ENCODE measurements at regions not wholly inside any gene's neighbourhood (a gene's known extent, or its start where the extent isn't known, plus 50 kb on each side); places are given as distances from the start of the nearest gene placed in this dataset.

DNA sequence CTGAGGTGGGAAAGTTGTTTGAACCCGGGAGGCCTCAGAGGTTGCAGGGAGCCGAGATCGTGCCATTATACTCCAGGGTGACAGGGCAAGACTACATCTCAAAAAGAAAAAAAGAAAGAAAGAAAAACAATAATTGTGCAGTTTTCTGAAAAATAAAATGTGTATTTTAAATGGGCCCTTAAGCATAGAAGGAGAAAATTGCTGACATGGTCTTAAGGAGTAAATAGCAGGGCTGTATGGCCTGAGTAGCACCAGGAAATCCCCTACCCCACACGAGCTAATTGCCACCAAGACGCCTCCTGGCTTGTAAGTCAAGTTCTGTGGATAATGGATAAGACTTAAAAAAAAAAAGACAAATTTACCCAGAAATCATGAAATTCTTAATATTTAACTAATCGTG lies 271.4 kb upstream of the NCKAP5 start:
- no peak for DNase-seq (ENCODE audit: low read depth in 2 of 2)

DNA sequence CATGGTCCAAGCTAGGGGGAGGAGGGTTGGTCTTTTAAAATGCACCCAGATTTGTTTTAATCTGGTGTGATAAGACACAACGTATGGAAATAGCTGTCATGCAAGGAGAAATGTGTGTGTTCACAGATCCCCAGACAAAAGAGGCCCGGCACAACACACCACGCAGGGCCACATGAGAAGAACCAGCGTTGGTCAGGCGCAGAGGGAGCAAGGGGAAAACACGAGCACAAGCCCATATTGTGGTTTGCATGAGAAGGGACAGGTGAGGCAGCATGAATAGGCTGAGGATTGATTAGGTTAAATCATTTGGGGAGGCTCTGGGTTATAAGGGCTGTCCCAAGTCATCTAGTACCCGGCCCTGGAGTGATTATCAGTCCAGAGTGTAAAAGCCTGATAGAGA lies 272.5 kb upstream of the NCKAP5 start:
- no peak for DNase-seq (ENCODE audit: low read depth in 2 of 2)

GRCh38 chr2:133841900-133842299 lies 273.6 kb upstream of the NCKAP5 start:
- DNase-seq (ENCODE audit: low read depth in 2 of 2), result no peak

GRCh38 chr2:133842446-133842845 lies 274.2 kb upstream of the NCKAP5 start:
- no peak for DNase-seq (ENCODE audit: low read depth in 2 of 2)

DNA sequence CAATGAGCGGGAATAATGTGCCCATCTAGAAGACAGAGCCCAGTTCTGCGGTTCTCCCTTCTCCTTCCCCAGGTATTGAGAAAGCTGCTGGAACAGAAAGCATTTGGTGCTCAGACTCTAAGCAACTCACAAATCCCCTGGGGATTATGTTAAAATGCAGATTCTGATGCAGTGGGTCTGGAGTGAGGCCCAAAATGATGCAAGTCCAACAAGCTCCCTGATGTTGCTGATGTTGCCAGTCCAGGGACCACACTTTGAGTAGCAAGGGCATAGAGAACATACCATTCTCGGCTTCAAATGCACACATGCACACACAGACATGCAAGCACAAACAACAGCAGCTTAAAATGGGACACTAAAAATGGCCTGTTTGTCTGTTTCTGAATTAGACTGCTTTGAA lies 274.8 kb upstream of the NCKAP5 start:
- no peak for DNase-seq (ENCODE audit: low read depth in 2 of 2)

DNA sequence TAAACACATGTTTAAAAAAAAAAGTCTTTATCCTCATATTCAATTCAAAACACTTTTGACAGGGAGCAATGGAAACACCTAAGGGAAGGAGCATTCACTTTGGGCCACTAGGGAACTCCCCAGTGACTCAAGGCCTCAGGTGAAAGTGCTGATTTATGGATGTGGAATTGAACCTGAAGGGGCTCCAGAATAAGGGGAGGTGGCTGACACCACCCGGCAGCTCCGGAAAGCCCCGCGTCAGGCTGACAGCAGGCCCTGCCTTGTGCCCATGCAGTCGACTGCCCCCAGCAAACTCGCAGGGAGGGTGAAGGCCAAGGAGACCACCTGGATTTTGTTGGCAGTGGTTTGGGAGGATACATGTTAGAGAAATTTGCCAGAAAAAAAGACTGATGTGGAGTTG lies 275.3 kb upstream of the NCKAP5 start:
- no peak for DNase-seq (ENCODE audit: low read depth in 2 of 2)

- DNase-seq (ENCODE audit: low read depth in 2 of 2), result peak; percentile 21 to 41
These were observed 276.1 kb upstream of the NCKAP5 start for GRCh38 chr2:133844214-133844892.

DNA sequence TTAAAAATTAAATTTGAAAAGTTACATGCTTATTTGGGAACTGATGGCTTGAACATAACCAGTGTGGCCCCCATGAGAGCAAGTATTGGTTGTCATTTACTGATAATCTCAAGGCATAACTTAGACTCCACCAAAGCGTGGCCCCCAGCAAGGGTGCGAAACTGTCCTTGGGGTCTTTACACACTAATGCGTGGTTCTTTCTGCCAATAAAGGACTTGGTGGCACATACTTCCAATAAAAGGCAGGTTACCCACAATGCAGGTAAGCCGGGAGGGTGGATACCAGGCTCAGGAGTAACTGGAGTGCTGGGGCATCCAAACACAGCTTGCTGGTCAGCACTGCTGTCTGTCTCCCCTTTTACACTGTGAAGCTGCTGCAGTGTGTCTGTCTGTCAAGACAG lies 278.2 kb upstream of the NCKAP5 start:
- DNase-seq (ENCODE audit: low read depth in 2 of 2), result no peak

DNA sequence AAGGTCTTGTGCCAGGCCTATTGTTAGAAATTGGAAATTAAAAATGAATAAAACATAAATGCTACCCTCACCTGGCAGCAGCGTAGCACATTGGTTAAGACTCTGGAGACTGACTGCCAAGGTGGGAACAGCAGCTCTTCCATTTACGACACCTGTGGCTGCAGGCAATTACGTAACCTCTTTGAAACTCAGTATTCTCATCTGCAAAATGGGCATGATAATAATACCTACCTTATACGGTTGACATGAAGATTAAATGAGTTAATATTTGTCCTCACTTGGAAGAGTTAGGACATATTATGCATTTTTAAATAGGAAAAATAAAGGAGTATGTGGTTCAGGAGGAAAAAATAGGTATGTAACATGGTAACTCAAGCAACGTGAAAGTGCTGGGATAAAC lies 279.3 kb upstream of the NCKAP5 start:
- DNase-seq (ENCODE audit: low read depth in 2 of 2), result no peak

DNA sequence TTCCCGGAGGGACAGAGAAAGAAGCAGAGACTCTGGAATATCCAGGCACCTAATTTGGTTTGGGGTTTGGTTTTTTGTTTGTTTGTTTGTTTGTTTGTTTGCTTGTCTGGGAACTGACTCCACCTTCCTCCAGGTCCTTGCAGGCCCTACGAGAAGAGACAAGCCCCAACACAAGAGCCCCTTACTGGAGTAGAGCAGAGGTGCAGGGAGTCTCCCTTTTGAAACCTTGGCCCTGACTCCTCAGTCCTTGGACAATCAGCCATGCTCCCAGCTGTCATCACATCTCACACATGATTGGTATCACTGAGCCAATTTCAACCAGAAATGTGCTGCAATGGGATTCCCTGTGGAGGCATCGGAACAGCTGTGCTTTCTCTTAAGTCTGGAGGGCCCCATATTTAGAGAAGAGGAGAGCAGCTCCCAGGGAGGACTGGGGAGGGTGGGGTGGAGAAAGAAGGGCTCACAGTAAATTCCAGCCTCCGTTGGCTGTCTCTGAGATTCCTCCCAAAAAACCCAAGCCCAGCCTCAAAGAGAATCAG lies 279.9 kb upstream of the NCKAP5 start:
- no peak for DNase-seq (ENCODE audit: low read depth in 2 of 2)

- no peak for DNase-seq (ENCODE audit: low read depth in 2 of 2)
These were observed 281.1 kb upstream of the NCKAP5 start for GRCh38 chr2:133849341-133849740.

GRCh38 chr2:133854603-133855200 lies 286.4 kb upstream of the NCKAP5 start:
- no peak for DNase-seq (ENCODE audit: low read depth in 2 of 2)

- no peak for DNase-seq (ENCODE audit: low read depth in 2 of 2)
These were observed 287.3 kb upstream of the NCKAP5 start for GRCh38 chr2:133855526-133855925.

DNA sequence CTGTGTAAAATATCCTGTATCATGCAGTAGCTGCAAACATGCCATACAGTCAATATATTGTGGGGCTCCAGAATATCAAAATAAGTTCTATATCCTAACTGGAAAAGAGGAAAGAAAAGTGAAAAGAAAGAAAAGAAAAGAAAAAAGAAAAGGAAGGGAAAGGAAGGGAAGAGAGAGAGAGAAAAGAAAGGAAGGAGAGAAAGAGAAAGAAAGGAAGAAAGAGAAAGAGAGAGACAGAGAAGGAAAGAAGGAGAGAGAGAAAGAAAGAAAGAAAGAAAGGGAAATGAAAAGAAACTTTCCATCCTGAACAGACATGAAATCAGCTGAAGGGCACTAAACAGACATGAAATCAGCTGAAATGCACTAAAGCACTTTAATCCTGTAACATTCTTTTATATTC lies 288.4 kb upstream of the NCKAP5 start:
- no peak for DNase-seq (ENCODE audit: low read depth in 2 of 2)

- no peak for DNase-seq (ENCODE audit: low read depth in 2 of 2)
These were observed 291.3 kb upstream of the NCKAP5 start for GRCh38 chr2:133859578-133859977.

- DNase-seq (ENCODE audit: low read depth in 2 of 2), result no peak
These were observed 294.2 kb upstream of the NCKAP5 start for GRCh38 chr2:133862400-133862977.

DNA sequence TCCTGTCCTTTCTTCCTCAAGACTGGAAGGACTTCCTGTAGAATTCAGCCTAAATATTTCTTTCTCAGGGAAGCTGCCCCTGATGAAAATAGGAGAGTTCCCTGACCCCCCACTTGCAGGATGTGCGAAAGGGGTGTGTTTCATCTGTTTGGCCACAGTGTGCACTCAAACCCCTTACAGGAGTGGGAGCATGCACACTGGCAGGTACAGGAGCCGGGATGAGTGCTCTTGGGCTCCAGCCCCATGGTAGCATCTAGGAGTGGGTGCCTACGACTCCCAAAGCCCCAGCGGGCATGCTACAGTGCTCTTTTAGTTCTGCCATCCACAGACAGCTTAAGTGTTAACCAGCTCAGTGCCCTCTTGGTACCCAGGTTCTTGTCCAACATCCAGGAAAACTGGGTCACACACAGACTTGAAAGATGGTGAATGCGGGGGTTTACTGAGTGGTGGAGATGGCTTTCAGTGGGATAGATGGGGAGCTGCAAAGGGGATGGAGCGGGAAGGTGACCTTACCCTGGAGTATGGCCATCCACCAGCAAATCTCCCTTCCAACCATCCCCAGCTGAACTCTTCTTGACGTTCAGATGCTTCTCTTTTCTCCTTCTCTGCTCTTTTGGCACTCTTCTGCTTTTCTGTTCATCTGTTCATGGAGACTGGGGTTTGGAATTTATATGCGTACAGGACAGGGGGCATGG lies 295.0 kb upstream of the NCKAP5 start:
- DNase-seq (ENCODE audit: low read depth in 2 of 2), result no peak

GRCh38 chr2:133865141-133865540 lies 296.9 kb upstream of the NCKAP5 start:
- no peak for DNase-seq (ENCODE audit: low read depth in 2 of 2)

- DNase-seq (ENCODE audit: low read depth in 2 of 2), result no peak
These were observed 298.9 kb upstream of the NCKAP5 start for GRCh38 chr2:133867166-133867565.

GRCh38 chr2:133871545-133872209 lies 303.4 kb upstream of the NCKAP5 start:
- DNase-seq (ENCODE audit: low read depth in 2 of 2), result no peak

DNA sequence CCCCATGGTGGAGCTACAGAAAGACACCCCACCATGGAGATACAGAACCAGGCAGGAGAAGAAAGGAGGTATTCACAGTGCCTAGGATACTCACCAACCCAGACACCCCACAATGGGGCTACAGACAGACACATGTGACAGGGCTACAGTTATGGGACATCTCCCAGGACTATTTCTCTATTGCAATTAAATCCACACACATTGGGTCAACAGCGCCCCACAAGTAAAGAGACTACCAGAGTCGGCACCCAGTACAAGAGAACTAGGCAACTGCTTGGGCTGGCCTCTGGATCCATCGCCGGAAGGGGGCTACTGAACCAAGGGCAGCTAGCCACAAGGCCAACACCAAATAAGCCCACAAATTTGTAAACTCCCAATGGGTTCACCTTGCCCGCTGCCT lies 310.1 kb upstream of the NCKAP5 start:
- no peak for DNase-seq (ENCODE audit: low read depth in 2 of 2)

GRCh38 chr2:133879703-133880102 lies 311.4 kb upstream of the NCKAP5 start:
- no peak for DNase-seq (ENCODE audit: low read depth in 2 of 2)

Measured in activated CD4-positive, alpha-beta T cell treated with anti-CD3 and anti-CD28 coated beads for 24 hours (primary cell).